Liver (tissue), 8 donors: ENCODE measurements at regions not wholly inside any gene's neighbourhood (a gene's known extent, or its start where the extent isn't known, plus 50 kb on each side); places are given as distances from the start of the nearest gene placed in this dataset.

Experiments
- DNase-seq: peaks from one replicate; pipeline ENCODE4 v3.0.0-alpha.2; 2017; ENCODE audit warnings: low spot score
- H3K27ac ChIP-seq, 2 donors: one replicate each; pipeline ENCODE4 v1.7.0; 2013; ENCODE audit warnings: inconsistent platforms in 2 of 2, low read length in 2 of 2, control low read depth in 1 of 2, low read depth in 1 of 2, mild to moderate bottlenecking in 1 of 2
- H3K27me3 ChIP-seq, 4 donors: one replicate each; pipeline versions ENCODE4 v1.6.1 to v1.7.0; 2013; ENCODE audit warnings: low read length in 3 of 4, inconsistent platforms in 1 of 4, mild to moderate bottlenecking in 1 of 4, moderate library complexity in 1 of 4; ENCODE audit not compliant: control insufficient read depth in 4 of 4, insufficient read depth in 4 of 4
- H3K36me3 ChIP-seq, 4 donors: one replicate each; pipeline versions ENCODE4 v1.6.1 to v1.7.0; 2013; ENCODE audit warnings: low read length in 3 of 4, mild to moderate bottlenecking in 3 of 4, low read depth in 1 of 4, moderate library complexity in 1 of 4; ENCODE audit not compliant: control insufficient read depth in 4 of 4, insufficient read depth in 3 of 4
- H3K4me1 ChIP-seq, 4 donors: one replicate each; pipeline versions ENCODE4 v1.6.1 to v1.7.0; 2013; ENCODE audit warnings: low read length in 3 of 4, mild to moderate bottlenecking in 3 of 4, moderate library complexity in 1 of 4; ENCODE audit not compliant: control insufficient read depth in 4 of 4, insufficient read depth in 4 of 4
- H3K4me3 ChIP-seq, 3 donors: one replicate each; pipeline versions ENCODE4 v1.6.1 to v1.7.0; 2013; ENCODE audit warnings: low read length in 3 of 3, control low read depth in 1 of 3, low read depth in 1 of 3, mild to moderate bottlenecking in 1 of 3
- H3K9ac ChIP-seq, 2 donors: one replicate each; pipeline ENCODE4 v1.7.0; 2013; ENCODE audit warnings: low read length in 2 of 2, mild to moderate bottlenecking in 2 of 2, moderate library complexity in 2 of 2, control low read depth in 1 of 2, low read depth in 1 of 2
- H3K9me3 ChIP-seq, 4 donors: one replicate each; pipeline versions ENCODE4 v1.6.1 to v1.7.0; 2013; ENCODE audit warnings: low read length in 3 of 4; ENCODE audit not compliant: control insufficient read depth in 4 of 4
- EGR1 ChIP-seq, 2 donors: IDR thresholded peaks; 2 replicates each; pipeline ENCODE4 v1.6.1; 2016 to 2018; ENCODE audit warnings: antibody characterized with exemption in 2 of 2, low read depth in 2 of 2
- FOXA1 ChIP-seq: IDR thresholded peaks from 2 replicates; pipeline ENCODE4 v1.6.1; 2016; ENCODE audit warnings: antibody characterized with exemption
- FOXA2 ChIP-seq: IDR thresholded peaks from 2 replicates; pipeline ENCODE4 v1.6.1; 2016; ENCODE audit warnings: antibody characterized with exemption
- GABPA ChIP-seq, 2 donors: IDR thresholded peaks in 1 of 2; conservative IDR thresholded peaks in 1 of 2; 2 replicates each; pipeline ENCODE4 v1.6.1; 2016; ENCODE audit warnings: antibody characterized with exemption in 2 of 2, mild to moderate bottlenecking in 1 of 2, moderate library complexity in 1 of 2
- HNF4A ChIP-seq, 2 donors: conservative IDR thresholded peaks; 2 replicates each; pipeline ENCODE4 v1.6.1; 2016; ENCODE audit warnings: antibody characterized with exemption in 2 of 2, mild to moderate bottlenecking in 2 of 2
- HNF4G ChIP-seq: IDR thresholded peaks from 2 replicates; pipeline ENCODE4 v1.6.1; 2016; ENCODE audit warnings: antibody characterized with exemption
- JUND ChIP-seq, 2 donors: IDR thresholded peaks; 2 replicates each; pipeline ENCODE4 v1.6.1; 2016; ENCODE audit warnings: antibody characterized with exemption in 2 of 2
- NR2F2 ChIP-seq: IDR thresholded peaks from 2 replicates; pipeline ENCODE4 v1.6.1; 2016; ENCODE audit warnings: antibody characterized with exemption
- RAD21 ChIP-seq, 2 donors: IDR thresholded peaks; 2 replicates each; pipeline ENCODE4 v1.6.1; 2016; ENCODE audit warnings: antibody characterized with exemption in 2 of 2, mild to moderate bottlenecking in 2 of 2
- RXRA ChIP-seq, 2 donors: IDR thresholded peaks; 2 replicates each; pipeline ENCODE4 v1.6.1; 2017 to 2018; ENCODE audit warnings: antibody characterized with exemption in 2 of 2, mild to moderate bottlenecking in 1 of 2
- SP1 ChIP-seq: IDR thresholded peaks from 2 replicates; pipeline ENCODE4 v1.6.1; 2018; ENCODE audit warnings: antibody characterized with exemption, mild to moderate bottlenecking
- TAF1 ChIP-seq: conservative IDR thresholded peaks from 2 replicates; pipeline ENCODE4 v1.6.1; 2016; ENCODE audit warnings: antibody characterized with exemption, mild to moderate bottlenecking
- WGBS: extraction: QIAGEN DNeasy Blood & Tissue Kit; methylation state at CpG from one replicate; pipeline ENCODE4 v1.1.7; 2013; 5-methylcytosine and 5-hydroxymethylcytosine counted together
- TF ChIP-seq, protein P1 (sequence below): IDR thresholded peaks from 2 replicates; pipeline ENCODE4 v1.6.1; 2016; ENCODE audit warnings: antibody characterized with exemption
- TF ChIP-seq, protein P2 (sequence below): fragments of 150-350 bp; IDR thresholded peaks from 2 replicates; pipeline ENCODE4 v1.5.1; 2017; ENCODE audit warnings: improper control_type of control experiment, low read depth, low read length; ENCODE audit not compliant: missing input control
- TF ChIP-seq, protein P3 (sequence below): IDR thresholded peaks from 2 replicates; pipeline ENCODE4 v1.6.1; 2016; ENCODE audit warnings: antibody characterized with exemption, mild to moderate bottlenecking
- TF ChIP-seq, protein P4 (sequence below): IDR thresholded peaks from 2 replicates; pipeline ENCODE4 v1.6.1; 2016; ENCODE audit warnings: antibody characterized with exemption
- TF ChIP-seq, protein P5 (sequence below): IDR thresholded peaks from 2 replicates; pipeline ENCODE4 v1.6.1; 2016; ENCODE audit warnings: antibody characterized with exemption
- donor health status: healthy.
- donor health status: healthy.
- donor health status: healthy.
- donor health status: healthy.
- donor health status: healthy.

DNA sequence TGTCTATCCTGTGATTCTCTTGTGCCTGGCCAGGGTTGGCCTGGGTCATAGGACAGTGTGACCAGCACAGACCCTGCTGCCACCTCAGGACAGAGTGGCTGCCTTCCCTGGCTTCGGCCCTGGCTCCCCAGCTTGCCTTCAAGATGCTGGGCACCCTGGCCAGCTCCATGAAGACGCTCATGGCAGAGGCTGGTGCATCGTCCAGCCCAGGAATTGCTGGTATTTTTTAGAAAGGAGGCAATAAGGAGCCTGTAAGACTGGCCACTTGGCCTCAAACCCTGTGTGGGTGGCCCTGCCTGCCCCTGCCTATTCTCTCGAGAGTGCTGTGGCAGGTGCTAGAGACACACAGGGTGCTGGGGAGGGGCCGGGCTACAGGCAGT is 70.4 kb upstream of the ACTRT2 start:
- TF ChIP-seq HNF4A (conservative IDR thresholded peaks at IDR 0.05) = no peak
- TF ChIP-seq SP1 = no peak
- no peak for TF ChIP-seq GABPA (IDR thresholded peaks at IDR 0.05 in 1 of 2, conservative IDR thresholded peaks at IDR 0.05 in 1 of 2)
- no peak for TF ChIP-seq FOXA1
- no peak for TF ChIP-seq RAD21 (IDR thresholded peaks at IDR 0.05)
- TF ChIP-seq, protein P1, sequence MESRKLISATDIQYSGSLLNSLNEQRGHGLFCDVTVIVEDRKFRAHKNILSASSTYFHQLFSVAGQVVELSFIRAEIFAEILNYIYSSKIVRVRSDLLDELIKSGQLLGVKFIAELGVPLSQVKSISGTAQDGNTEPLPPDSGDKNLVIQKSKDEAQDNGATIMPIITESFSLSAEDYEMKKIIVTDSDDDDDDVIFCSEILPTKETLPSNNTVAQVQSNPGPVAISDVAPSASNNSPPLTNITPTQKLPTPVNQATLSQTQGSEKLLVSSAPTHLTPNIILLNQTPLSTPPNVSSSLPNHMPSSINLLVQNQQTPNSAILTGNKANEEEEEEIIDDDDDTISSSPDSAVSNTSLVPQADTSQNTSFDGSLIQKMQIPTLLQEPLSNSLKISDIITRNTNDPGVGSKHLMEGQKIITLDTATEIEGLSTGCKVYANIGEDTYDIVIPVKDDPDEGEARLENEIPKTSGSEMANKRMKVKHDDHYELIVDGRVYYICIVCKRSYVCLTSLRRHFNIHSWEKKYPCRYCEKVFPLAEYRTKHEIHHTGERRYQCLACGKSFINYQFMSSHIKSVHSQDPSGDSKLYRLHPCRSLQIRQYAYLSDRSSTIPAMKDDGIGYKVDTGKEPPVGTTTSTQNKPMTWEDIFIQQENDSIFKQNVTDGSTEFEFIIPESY = no peak
- TF ChIP-seq, protein P2, sequence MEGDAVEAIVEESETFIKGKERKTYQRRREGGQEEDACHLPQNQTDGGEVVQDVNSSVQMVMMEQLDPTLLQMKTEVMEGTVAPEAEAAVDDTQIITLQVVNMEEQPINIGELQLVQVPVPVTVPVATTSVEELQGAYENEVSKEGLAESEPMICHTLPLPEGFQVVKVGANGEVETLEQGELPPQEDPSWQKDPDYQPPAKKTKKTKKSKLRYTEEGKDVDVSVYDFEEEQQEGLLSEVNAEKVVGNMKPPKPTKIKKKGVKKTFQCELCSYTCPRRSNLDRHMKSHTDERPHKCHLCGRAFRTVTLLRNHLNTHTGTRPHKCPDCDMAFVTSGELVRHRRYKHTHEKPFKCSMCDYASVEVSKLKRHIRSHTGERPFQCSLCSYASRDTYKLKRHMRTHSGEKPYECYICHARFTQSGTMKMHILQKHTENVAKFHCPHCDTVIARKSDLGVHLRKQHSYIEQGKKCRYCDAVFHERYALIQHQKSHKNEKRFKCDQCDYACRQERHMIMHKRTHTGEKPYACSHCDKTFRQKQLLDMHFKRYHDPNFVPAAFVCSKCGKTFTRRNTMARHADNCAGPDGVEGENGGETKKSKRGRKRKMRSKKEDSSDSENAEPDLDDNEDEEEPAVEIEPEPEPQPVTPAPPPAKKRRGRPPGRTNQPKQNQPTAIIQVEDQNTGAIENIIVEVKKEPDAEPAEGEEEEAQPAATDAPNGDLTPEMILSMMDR = no peak
- TF ChIP-seq HNF4G = no peak
- TF ChIP-seq, protein P3, sequence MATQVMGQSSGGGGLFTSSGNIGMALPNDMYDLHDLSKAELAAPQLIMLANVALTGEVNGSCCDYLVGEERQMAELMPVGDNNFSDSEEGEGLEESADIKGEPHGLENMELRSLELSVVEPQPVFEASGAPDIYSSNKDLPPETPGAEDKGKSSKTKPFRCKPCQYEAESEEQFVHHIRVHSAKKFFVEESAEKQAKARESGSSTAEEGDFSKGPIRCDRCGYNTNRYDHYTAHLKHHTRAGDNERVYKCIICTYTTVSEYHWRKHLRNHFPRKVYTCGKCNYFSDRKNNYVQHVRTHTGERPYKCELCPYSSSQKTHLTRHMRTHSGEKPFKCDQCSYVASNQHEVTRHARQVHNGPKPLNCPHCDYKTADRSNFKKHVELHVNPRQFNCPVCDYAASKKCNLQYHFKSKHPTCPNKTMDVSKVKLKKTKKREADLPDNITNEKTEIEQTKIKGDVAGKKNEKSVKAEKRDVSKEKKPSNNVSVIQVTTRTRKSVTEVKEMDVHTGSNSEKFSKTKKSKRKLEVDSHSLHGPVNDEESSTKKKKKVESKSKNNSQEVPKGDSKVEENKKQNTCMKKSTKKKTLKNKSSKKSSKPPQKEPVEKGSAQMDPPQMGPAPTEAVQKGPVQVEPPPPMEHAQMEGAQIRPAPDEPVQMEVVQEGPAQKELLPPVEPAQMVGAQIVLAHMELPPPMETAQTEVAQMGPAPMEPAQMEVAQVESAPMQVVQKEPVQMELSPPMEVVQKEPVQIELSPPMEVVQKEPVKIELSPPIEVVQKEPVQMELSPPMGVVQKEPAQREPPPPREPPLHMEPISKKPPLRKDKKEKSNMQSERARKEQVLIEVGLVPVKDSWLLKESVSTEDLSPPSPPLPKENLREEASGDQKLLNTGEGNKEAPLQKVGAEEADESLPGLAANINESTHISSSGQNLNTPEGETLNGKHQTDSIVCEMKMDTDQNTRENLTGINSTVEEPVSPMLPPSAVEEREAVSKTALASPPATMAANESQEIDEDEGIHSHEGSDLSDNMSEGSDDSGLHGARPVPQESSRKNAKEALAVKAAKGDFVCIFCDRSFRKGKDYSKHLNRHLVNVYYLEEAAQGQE = no peak
- no peak for TF ChIP-seq RXRA (IDR thresholded peaks at IDR 0.05)
- no peak for TF ChIP-seq TAF1
- no peak for TF ChIP-seq EGR1 (IDR thresholded peaks at IDR 0.05; ENCODE audit: low read depth in 2 of 2)

DNA sequence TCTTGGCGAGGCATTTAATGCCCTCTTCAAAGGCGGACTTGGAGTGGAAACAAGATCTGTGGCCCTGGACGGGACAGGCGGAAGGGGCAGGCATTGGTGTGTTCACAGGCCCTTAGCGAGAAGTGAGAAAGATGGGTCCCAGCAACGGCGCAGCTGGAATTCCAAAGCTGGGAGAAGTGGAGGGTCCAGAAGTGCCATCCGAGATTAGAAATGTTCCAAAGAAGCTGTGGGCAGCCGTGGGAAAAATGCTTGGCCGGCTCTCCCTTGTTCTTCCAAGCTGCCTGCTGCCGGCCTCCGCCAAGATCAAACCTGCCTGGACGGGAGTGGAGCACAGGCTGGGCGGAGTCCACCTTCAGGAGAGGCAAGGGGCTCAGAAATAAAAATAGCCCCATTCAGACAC is 69.4 kb upstream of the ACTRT2 start:
- Histone ChIP-seq H3K9me3 (peaks cover 0 to 5% (median 3%) of the 10 kb centered on the region in 4 donors), H3K27ac (no peak overlapping the region), H3K4me3 (no peak overlapping the region), H3K4me1 (no peaks in the 10 kb centered on the region), H3K36me3 (no peaks in the 10 kb centered on the region), H3K9ac (no peak overlapping the region), H3K27me3 (peaks cover 0 to 3% (median 0%) of the 10 kb centered on the region in 4 donors)
- TF ChIP-seq GABPA (IDR thresholded peaks at IDR 0.05 in 1 of 2, conservative IDR thresholded peaks at IDR 0.05 in 1 of 2) = no peak
- no peak for TF ChIP-seq NR2F2
- TF ChIP-seq, protein P4, sequence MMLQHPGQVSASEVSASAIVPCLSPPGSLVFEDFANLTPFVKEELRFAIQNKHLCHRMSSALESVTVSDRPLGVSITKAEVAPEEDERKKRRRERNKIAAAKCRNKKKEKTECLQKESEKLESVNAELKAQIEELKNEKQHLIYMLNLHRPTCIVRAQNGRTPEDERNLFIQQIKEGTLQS = no peak
- TF ChIP-seq, protein P3 = no peak
- TF ChIP-seq, protein P2 = no peak
- no peak for TF ChIP-seq EGR1 (IDR thresholded peaks at IDR 0.05; ENCODE audit: low read depth in 2 of 2)
- TF ChIP-seq SP1 = no peak
- TF ChIP-seq JUND (IDR thresholded peaks at IDR 0.05) = no peak
- TF ChIP-seq RXRA (IDR thresholded peaks at IDR 0.05) = no peak
- TF ChIP-seq FOXA1 = no peak
- no peak for TF ChIP-seq RAD21 (IDR thresholded peaks at IDR 0.05)
- no peak for TF ChIP-seq HNF4A (conservative IDR thresholded peaks at IDR 0.05)
- TF ChIP-seq, protein P5, sequence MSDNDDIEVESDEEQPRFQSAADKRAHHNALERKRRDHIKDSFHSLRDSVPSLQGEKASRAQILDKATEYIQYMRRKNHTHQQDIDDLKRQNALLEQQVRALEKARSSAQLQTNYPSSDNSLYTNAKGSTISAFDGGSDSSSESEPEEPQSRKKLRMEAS = no peak
- TF ChIP-seq FOXA2 = no peak
- no peak for TF ChIP-seq TAF1
- no peak for DNase-seq
- WGBS = 76% methylated on average over 14 of the region's 14 CpGs

More for the DNA sequence above, 70.4 kb upstream of the ACTRT2 start:
- Histone ChIP-seq H3K27me3 (peaks cover 0 to 5% (median 0%) of the 10 kb centered on the region in 4 donors), H3K9ac (no peak overlapping the region), H3K9me3 (peaks cover 0 to 5% (median 3%) of the 10 kb centered on the region in 4 donors), H3K27ac (no peak overlapping the region), H3K4me3 (no peak overlapping the region), H3K4me1 (no peaks in the 10 kb centered on the region), H3K36me3 (no peaks in the 10 kb centered on the region)
- no peak for DNase-seq
- 73% methylated on average over 5 of the region's 5 CpGs for WGBS
